Loucy (cell line): ENCODE measurements at regions not wholly inside any gene's neighbourhood (a gene's known extent, or its start where the extent isn't known, plus 50 kb on each side); places are given as distances from the start of the nearest gene placed in this dataset.

ENCODE experiments used
- CTCF ChIP-seq: fragments of 200-600 bp; sonication (generic); conservative IDR thresholded peaks from 2 replicates; pipeline ENCODE4 v1.5.1; 2014; ENCODE audit warnings: mild to moderate bottlenecking, antibody characterized with exemption, low read length
- EZH2phosphoT487 ChIP-seq: fragments of 200-600 bp; IDR thresholded peaks from 2 replicates; pipeline ENCODE4 v1.6.1; 2018; ENCODE audit warnings: antibody characterized with exemption, mild to moderate bottlenecking, moderate library complexity, borderline replicate concordance

GRCh38 chr14:38835874-38836273, 267.2 kb downstream of the SEC23A start:
- no peak for TF ChIP-seq CTCF
- no peak for TF ChIP-seq EZH2phosphoT487
